Tibial artery (tissue), 4 donors: ENCODE measurements at regions not wholly inside any gene's neighbourhood (a gene's known extent, or its start where the extent isn't known, plus 50 kb on each side); places are given as distances from the start of the nearest gene placed in this dataset.

ENCODE experiments used
- DNase-seq, 2 donors: peaks; one replicate each; pipeline ENCODE4 v3.0.0-alpha.2; 2019
- H3K27ac ChIP-seq, 2 donors: fragments of 200-600 bp; sonication (generic) in 1 of 2; 1 replicate in 1 of 2; 2 replicates in 1 of 2; pipeline ENCODE4 v1.5.1; 2018 to 2019; ENCODE audit warnings: mild to moderate bottlenecking in 1 of 2
- H3K27me3 ChIP-seq, 2 donors: fragments of 200-600 bp; sonication (generic) in 1 of 2; one replicate each; pipeline versions ENCODE4 v1.5.1 to v1.6.0; 2016 to 2019
- H3K36me3 ChIP-seq, 3 donors: fragments of 200-600 bp; sonication (generic) in 2 of 3; one replicate each; pipeline ENCODE4 v1.5.1; 2016 to 2019; ENCODE audit warnings: mild to moderate bottlenecking in 2 of 3
- H3K4me1 ChIP-seq, 4 donors: fragments of 200-600 bp; sonication (generic) in 2 of 4; 1 replicate in 3 of 4; 2 replicates in 1 of 4; pipeline ENCODE4 v1.5.1; 2016 to 2019
- H3K4me3 ChIP-seq, 2 donors: fragments of 200-600 bp; sonication (generic) in 1 of 2; 1 replicate in 1 of 2; 2 replicates in 1 of 2; pipeline ENCODE4 v1.5.1; 2018 to 2019; ENCODE audit warnings: mild to moderate bottlenecking in 2 of 2
- H3K9me3 ChIP-seq, 3 donors: fragments of 200-600 bp; sonication (generic) in 1 of 3; one replicate each; pipeline ENCODE4 v1.5.1; 2016 to 2019
- intact Hi-C: fragments of 100-400 bp; cut with DNase I; formaldehyde crosslinking; loops from one replicate; pipeline ENCODE4 v1.15.0; 2023; ENCODE audit warnings: low total_unique reads
- TF ChIP-seq, protein P1 (sequence below), 2 experiments: fragments of 200-600 bp in 1 of 2; fragments of 450-650 bp in 1 of 2; IDR thresholded peaks; one replicate each; pipeline ENCODE4 v1.5.1; 2017 to 2019; ENCODE audit warnings: antibody characterized with exemption in 2 of 2, mild to moderate bottlenecking in 1 of 2, moderate library complexity in 1 of 2

DNA sequence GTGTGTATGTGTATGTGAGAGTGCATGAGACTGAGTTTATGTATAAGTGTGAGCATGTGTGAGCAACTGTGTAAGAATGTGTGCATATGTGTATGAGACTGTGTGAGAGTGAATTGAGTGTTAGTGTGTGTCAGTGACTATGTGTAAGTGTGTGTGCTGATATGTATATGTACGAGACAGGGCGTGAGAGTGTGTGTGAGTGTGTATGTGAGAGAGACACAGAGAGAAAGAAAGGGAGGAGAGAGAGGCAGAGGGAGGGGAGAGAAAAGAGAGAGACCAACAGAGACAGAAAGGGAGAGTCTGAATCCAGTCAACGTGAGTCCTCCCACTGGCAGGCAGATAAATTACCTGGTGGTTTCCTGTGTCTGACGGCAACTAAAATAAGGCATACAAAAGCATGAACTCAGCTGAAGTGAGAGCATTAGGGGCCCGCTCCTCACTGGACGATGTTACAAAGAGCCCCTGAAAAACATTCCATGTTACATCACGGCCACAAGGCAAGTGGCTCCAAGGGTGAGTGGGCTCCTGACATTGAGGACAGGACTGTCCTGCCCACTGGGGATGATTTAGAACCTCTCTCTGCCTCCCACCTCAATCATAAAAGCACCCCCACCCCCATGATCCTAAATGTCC lies 66.6 kb upstream of the TIAM1 start:
- DNase-seq, result no peak
- intact Hi-C loops, result no loop called here
- no peaks in the 10 kb centered on the region for H3K36me3 ChIP-seq
- no peaks in the 10 kb centered on the region for H3K27me3 ChIP-seq
- H3K4me1 ChIP-seq, result no peaks in the 10 kb centered on the region
- no peaks in the 10 kb centered on the region for H3K9me3 ChIP-seq
- TF ChIP-seq, protein P1, sequence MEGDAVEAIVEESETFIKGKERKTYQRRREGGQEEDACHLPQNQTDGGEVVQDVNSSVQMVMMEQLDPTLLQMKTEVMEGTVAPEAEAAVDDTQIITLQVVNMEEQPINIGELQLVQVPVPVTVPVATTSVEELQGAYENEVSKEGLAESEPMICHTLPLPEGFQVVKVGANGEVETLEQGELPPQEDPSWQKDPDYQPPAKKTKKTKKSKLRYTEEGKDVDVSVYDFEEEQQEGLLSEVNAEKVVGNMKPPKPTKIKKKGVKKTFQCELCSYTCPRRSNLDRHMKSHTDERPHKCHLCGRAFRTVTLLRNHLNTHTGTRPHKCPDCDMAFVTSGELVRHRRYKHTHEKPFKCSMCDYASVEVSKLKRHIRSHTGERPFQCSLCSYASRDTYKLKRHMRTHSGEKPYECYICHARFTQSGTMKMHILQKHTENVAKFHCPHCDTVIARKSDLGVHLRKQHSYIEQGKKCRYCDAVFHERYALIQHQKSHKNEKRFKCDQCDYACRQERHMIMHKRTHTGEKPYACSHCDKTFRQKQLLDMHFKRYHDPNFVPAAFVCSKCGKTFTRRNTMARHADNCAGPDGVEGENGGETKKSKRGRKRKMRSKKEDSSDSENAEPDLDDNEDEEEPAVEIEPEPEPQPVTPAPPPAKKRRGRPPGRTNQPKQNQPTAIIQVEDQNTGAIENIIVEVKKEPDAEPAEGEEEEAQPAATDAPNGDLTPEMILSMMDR (IDR thresholded peaks at IDR 0.05), result no peak
- H3K4me3 ChIP-seq, result no peak overlapping the region
- no peak overlapping the region for H3K27ac ChIP-seq

DNA sequence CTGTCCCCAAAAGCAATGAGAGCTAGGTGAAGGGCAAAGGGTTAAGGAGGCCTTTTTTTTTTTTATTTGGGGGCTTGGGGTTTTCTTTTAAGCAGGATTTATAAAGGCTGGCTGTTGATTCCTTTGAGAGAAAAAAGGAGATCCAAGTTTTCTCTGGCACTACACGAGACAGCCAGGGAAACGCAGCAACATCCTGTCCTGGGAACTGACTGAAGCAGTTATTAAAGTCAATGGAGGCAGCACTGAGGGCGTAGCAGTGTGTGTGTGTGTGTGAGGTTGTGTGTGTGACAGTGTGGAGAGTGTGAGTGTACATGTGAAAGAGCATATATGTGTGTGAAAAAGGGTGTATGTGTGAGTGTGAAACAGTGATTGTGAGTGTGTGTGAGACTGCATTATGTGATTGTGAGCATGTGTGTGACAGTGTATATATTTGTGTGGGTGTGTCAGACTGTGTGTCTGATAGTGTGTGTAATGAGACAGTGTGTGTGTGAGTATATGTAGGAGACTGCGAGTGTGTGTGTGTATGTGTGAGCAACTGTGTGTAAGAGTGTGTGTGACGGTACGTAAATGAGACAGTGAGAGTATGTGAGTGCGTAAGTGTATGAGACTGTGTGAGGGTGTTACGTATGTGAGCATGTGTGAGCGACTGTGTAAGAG lies 65.9 kb upstream of the TIAM1 start:
- TF ChIP-seq, protein P1 (IDR thresholded peaks at IDR 0.05), result no peak
- no peaks in the 10 kb centered on the region for H3K36me3 ChIP-seq
- intact Hi-C loops, result no loop called here
- DNase-seq, result peak in 1 of 2 donors; percentile 41
- no peaks in the 10 kb centered on the region for H3K27me3 ChIP-seq
- no peak overlapping the region for H3K27ac ChIP-seq
- no peaks in the 10 kb centered on the region for H3K9me3 ChIP-seq
- no peak overlapping the region for H3K4me3 ChIP-seq
- no peaks in the 10 kb centered on the region for H3K4me1 ChIP-seq

DNA sequence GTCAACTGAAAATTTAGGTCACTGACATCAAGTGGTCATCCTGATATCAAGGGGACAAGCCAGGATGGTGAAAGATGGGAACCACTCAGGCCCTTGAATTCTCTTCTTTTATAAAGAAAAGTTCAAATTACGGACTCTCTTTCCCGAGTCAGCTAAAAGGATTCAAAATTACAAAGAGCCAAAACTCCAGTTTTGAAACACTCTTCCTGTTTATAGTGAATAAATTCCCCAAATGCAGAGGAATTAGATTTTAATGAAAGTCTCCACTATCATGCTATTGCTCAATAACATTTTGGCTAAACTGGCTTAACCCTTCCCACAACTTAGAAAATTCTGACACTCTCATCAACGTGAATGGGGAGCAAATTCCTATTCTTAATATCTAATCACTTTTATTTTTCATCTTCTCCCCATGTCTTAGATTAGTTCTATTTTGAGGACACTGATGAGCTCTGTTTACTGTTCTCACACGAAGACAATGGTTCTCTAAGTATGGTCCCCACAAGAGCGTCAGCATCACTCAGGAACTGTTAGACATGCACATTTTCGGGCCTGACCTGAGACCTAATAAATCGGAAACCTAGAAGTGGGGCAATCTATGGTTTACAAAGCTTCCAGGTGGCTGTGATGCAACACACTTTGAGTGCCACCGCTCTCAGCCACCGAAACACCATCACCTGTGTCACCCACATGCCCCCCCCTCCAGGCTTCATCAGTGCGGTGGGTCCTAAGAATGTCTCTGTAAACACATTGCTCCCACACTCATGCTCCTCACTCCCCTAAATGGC lies 64.4 kb upstream of the TIAM1 start:
- Histone ChIP-seq H3K9me3 (no peaks in the 10 kb centered on the region), H3K27me3 (no peaks in the 10 kb centered on the region), H3K4me1 (no peaks in the 10 kb centered on the region), H3K27ac (no peak overlapping the region), H3K4me3 (no peak overlapping the region), H3K36me3 (no peaks in the 10 kb centered on the region)
- intact Hi-C loops, result no loop called here
- TF ChIP-seq, protein P1 (IDR thresholded peaks at IDR 0.05), result no peak
- DNase-seq, result no peak

DNA sequence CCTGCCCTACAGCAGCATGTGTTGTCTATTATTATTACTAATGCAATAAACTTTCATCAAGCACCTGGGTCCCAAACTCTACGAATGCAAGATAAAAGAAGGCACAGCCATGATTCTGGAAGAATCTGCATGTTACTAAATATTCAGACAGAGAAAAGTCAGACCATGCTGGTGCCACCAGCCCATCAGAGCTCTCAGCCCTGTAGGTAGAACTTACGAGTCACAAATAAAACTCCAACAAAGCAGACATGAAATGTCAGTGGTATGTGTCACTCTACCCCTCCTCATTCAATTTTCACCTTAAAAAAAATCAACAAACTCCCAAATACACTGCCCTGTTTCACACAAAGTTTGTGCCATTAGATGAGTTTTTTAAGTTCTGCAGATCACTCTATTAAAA lies 62.4 kb upstream of the TIAM1 start:
- H3K36me3 ChIP-seq, result no peaks in the 10 kb centered on the region
- H3K4me1 ChIP-seq, result no peaks in the 10 kb centered on the region
- TF ChIP-seq, protein P1 (IDR thresholded peaks at IDR 0.05), result no peak
- H3K27me3 ChIP-seq, result peaks cover 0 to 3% of the 10 kb centered on the region in 2 donors
- intact Hi-C loops, result no loop called here
- H3K4me3 ChIP-seq, result no peak overlapping the region
- H3K9me3 ChIP-seq, result no peaks in the 10 kb centered on the region
- no peak overlapping the region for H3K27ac ChIP-seq
- no peak for DNase-seq

DNA sequence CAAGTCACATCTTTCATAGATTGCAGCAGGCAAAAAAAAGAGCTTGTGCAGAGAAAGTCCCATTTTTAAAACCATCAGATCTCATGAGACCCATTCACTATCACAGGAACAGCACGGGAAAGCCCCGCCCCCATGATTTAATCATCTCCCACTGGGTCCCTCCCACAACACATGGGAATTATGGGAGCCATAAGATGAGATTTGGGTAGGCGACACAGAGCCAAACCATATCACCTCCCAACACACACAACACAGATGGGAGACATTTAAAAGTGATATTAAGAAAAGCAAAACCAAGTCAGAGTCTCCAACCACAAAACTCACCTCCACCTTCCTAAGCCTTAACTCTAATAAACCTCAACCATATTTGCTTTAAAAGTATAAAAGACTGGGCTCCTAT lies 61.5 kb upstream of the TIAM1 start:
- intact Hi-C loops, result no loop called here
- Histone ChIP-seq H3K4me3 (no peak overlapping the region), H3K36me3 (no peaks in the 10 kb centered on the region), H3K27me3 (peaks cover 0 to 3% of the 10 kb centered on the region in 2 donors), H3K9me3 (no peaks in the 10 kb centered on the region), H3K4me1 (no peaks in the 10 kb centered on the region), H3K27ac (no peak overlapping the region)
- DNase-seq, result peak in 1 of 2 donors; percentile 29
- TF ChIP-seq, protein P1 (IDR thresholded peaks at IDR 0.05), result no peak
